ENCODE measurements at regions not wholly inside any gene's neighbourhood (a gene's known extent, or its start where the extent isn't known, plus 50 kb on each side); places are given as distances from the start of the nearest gene placed in this dataset.

DNA sequence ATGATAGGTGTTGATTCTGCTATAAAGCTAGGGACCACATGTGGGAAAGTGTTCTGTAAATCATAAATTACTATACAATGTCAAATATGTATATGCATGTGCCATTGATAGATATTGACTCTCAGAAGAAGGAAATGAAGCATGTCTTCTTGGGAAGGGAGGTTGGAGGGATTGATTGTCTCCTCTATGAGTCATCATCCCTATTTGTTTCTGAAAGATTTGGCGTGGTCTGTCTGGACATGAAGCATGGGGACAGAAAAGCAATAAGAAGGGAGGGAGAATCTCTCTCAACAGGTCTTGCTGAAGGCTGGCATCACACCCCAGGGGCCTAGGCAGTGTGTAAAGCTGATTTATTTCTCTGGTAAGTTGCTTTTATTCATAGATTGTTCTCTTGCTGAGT is 98.0 kb upstream of the KCNJ6 start:
- H3K9me3 ChIP-seq (ENCODE audit: control insufficient read depth, low read length): no peaks in the 10 kb centered on the region
- H3K27ac ChIP-seq (ENCODE audit: low read depth, low read length): no peak overlapping the region
- Mint-ChIP-seq H3K4me3 (no peak overlapping the region), H3K9me3 (peaks cover 4% of the 10 kb centered on the region), H3K36me3 (ENCODE audit: low read depth) (no peaks in the 10 kb centered on the region), H3K27me3 (ENCODE audit: insufficient read depth) (no peaks in the 10 kb centered on the region), H3K27ac (no peak overlapping the region), H3K4me1 (no peaks in the 10 kb centered on the region)
- no peak overlapping the region for H3K9ac ChIP-seq (ENCODE audit: extremely low read depth, low read length, poor library complexity, severe bottlenecking)
- no peak overlapping the region for H3K4me3 ChIP-seq (ENCODE audit: low read length)
- H3K27me3 ChIP-seq (ENCODE audit: control insufficient read depth, insufficient read depth, low read length, poor library complexity, severe bottlenecking): no peaks in the 10 kb centered on the region
- 93% methylated on average over 1 of the region's 1 CpG; no CpG with 5 or more reads in 1 of the 2 experiments for WGBS, 2 experiments (ENCODE audit: insufficient coverage in 1 of 2, insufficient read length in 1 of 2)
- no peak for TF ChIP-seq CTCF (conservative IDR thresholded peaks at IDR 0.05)
- no peaks in the 10 kb centered on the region for H3K36me3 ChIP-seq (ENCODE audit: control insufficient read depth, insufficient read depth, low read length)
- no peak for DNase-seq
- no peaks in the 10 kb centered on the region for H3K4me1 ChIP-seq (ENCODE audit: control insufficient read depth, insufficient read depth, low read length)

DNA sequence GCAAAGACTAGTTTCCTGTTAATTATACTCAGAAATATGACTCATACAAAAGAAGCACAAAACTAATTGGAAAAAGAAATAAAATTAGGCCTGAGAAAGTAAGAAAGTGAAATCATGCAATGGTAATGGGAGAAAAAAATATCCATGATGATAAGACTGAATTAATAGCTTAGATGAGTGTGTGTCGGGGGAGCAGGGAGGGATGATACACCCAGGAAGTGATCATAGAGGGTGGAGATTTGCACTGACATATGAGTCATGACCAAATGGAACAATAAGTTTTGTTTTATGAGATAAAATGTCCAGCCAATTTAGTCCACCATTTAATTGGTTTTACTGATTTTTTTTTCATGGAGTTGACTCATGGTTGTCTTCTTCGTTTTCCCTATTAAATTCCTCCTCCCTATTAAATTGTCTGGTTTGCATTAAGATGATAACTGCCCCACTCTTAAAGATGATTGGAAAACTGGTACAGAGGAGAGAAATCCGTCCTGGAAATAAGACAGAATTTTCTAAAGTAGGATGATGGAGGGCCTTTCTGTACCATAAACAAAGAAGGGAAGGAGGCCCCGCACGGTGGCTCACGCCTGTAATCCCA is 111.7 kb upstream of the KCNJ6 start:
- Mint-ChIP-seq H3K27me3 (ENCODE audit: insufficient read depth) (no peaks in the 10 kb centered on the region), H3K27ac (no peak overlapping the region), H3K4me3 (no peak overlapping the region), H3K9me3 (no peaks in the 10 kb centered on the region), H3K4me1 (no peaks in the 10 kb centered on the region), H3K36me3 (ENCODE audit: low read depth) (no peaks in the 10 kb centered on the region)
- H3K4me3 ChIP-seq (ENCODE audit: low read length): no peak overlapping the region
- no peak overlapping the region for H3K27ac ChIP-seq (ENCODE audit: low read depth, low read length)
- no peaks in the 10 kb centered on the region for H3K4me1 ChIP-seq (ENCODE audit: control insufficient read depth, insufficient read depth, low read length)
- 84 to 92% methylated on average over 3 to 6 of the region's 6 CpGs for WGBS, 2 experiments (ENCODE audit: insufficient coverage in 1 of 2, insufficient read length in 1 of 2)
- H3K27me3 ChIP-seq (ENCODE audit: control insufficient read depth, insufficient read depth, low read length, poor library complexity, severe bottlenecking): peaks cover 7% of the 10 kb centered on the region
- H3K9ac ChIP-seq (ENCODE audit: extremely low read depth, low read length, poor library complexity, severe bottlenecking): no peak overlapping the region
- H3K9me3 ChIP-seq (ENCODE audit: control insufficient read depth, low read length): no peaks in the 10 kb centered on the region
- TF ChIP-seq CTCF (conservative IDR thresholded peaks at IDR 0.05): no peak
- H3K36me3 ChIP-seq (ENCODE audit: control insufficient read depth, insufficient read depth, low read length): no peaks in the 10 kb centered on the region
- no peak for DNase-seq

GRCh38 chr21:38032082-38032801 is 116.0 kb upstream of the KCNJ6 start:
- Histone ChIP-seq H3K9me3 (ENCODE audit: control insufficient read depth, low read length) (no peaks in the 10 kb centered on the region), H3K4me3 (ENCODE audit: low read length) (no peak overlapping the region), H3K27me3 (ENCODE audit: control insufficient read depth, insufficient read depth, low read length, poor library complexity, severe bottlenecking) (no peaks in the 10 kb centered on the region), H3K27ac (ENCODE audit: low read depth, low read length) (no peak overlapping the region), H3K36me3 (ENCODE audit: control insufficient read depth, insufficient read depth, low read length) (no peaks in the 10 kb centered on the region), H3K4me1 (ENCODE audit: control insufficient read depth, insufficient read depth, low read length) (no peaks in the 10 kb centered on the region), H3K9ac (ENCODE audit: extremely low read depth, low read length, poor library complexity, severe bottlenecking) (no peak overlapping the region)
- H3K4me1 Mint-ChIP-seq: no peaks in the 10 kb centered on the region
- DNase-seq: no peak
- H3K27ac Mint-ChIP-seq: no peak overlapping the region
- 83 to 85% methylated on average over 3 to 4 of the region's 4 CpGs for WGBS, 2 experiments (ENCODE audit: insufficient coverage in 1 of 2, insufficient read length in 1 of 2)
- no peaks in the 10 kb centered on the region for H3K36me3 Mint-ChIP-seq (ENCODE audit: low read depth)
- no peaks in the 10 kb centered on the region for H3K9me3 Mint-ChIP-seq
- H3K27me3 Mint-ChIP-seq (ENCODE audit: insufficient read depth): no peaks in the 10 kb centered on the region
- no peak for TF ChIP-seq CTCF (conservative IDR thresholded peaks at IDR 0.05)
- no peak overlapping the region for H3K4me3 Mint-ChIP-seq
